ENCODE measurements at regions not wholly inside any gene's neighbourhood (a gene's known extent, or its start where the extent isn't known, plus 50 kb on each side); places are given as distances from the start of the nearest gene placed in this dataset.

DNA sequence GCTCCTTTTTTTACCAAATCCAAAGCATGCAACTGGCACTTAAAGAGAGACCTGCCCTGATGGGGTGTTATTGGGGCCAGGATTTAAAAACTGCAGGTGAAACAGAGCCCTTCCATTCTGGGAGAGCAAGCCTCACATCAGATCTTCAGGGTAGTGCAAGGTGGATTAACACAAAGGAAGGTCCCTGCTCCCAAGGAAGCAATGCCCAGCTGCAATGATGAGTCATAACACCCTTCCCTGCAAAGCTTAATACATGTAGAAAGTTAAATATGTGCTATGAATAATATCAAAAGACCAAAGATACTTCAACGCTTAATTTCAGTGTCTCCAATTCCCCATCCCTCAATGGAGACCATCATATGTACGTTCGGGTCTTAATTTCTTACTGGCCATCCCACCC lies 508.0 kb downstream of the OMA1 start:
- TF ChIP-seq, protein P1, sequence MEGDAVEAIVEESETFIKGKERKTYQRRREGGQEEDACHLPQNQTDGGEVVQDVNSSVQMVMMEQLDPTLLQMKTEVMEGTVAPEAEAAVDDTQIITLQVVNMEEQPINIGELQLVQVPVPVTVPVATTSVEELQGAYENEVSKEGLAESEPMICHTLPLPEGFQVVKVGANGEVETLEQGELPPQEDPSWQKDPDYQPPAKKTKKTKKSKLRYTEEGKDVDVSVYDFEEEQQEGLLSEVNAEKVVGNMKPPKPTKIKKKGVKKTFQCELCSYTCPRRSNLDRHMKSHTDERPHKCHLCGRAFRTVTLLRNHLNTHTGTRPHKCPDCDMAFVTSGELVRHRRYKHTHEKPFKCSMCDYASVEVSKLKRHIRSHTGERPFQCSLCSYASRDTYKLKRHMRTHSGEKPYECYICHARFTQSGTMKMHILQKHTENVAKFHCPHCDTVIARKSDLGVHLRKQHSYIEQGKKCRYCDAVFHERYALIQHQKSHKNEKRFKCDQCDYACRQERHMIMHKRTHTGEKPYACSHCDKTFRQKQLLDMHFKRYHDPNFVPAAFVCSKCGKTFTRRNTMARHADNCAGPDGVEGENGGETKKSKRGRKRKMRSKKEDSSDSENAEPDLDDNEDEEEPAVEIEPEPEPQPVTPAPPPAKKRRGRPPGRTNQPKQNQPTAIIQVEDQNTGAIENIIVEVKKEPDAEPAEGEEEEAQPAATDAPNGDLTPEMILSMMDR (IDR thresholded peaks at IDR 0.05 in 2 of 3, conservative IDR thresholded peaks at IDR 0.05 in 1 of 3; ENCODE audit: insufficient read depth in 2 of 3, low read depth in 1 of 3, low read length in 3 of 3) = no peak
- TF ChIP-seq CHD4 (IDR thresholded peaks at IDR 0.05; ENCODE audit: insufficient read depth, insufficient replicate concordance, low read depth, low read length, poor library complexity, severe bottlenecking) (no peak), EP300 (IDR thresholded peaks at IDR 0.05; ENCODE audit: low read length) (no peak)

All from K562 (cell line).